Central memory CD8-positive, alpha-beta T cell (primary cell): ENCODE measurements at regions not wholly inside any gene's neighbourhood (a gene's known extent, or its start where the extent isn't known, plus 50 kb on each side); places are given as distances from the start of the nearest gene placed in this dataset.

Experiments
- ATAC-seq: fragments of 150-1000 bp; cut with Tn5 transposase; replicated peaks from 2 replicates; pipeline ENCODE4 v1.10.0; 2022; ENCODE audit warnings: mild to moderate bottlenecking, moderate FRiP score, moderate number of reproducible peaks; ENCODE audit not compliant: poor library complexity, severe bottlenecking; ENCODE audit errors: extremely low read depth
- DNase-seq, 2 donors: peaks; one replicate each; pipeline ENCODE4 v3.0.0; 2021; ENCODE audit warnings: low spot score in 2 of 2
- H3K27ac Mint-ChIP-seq: one replicate; pipeline ENCODE4 v1.8.0; 2022; ENCODE audit warnings: low read depth, mild to moderate bottlenecking, moderate library complexity, mixed read lengths
- H3K27me3 Mint-ChIP-seq: one replicate; pipeline ENCODE4 v1.8.0; 2022; ENCODE audit warnings: mixed read lengths
- H3K36me3 Mint-ChIP-seq: one replicate; pipeline ENCODE4 v1.8.0; 2022; ENCODE audit warnings: mild to moderate bottlenecking, moderate library complexity, mixed read lengths; ENCODE audit not compliant: insufficient read depth
- H3K4me1 Mint-ChIP-seq: one replicate; pipeline ENCODE4 v1.8.0; 2022; ENCODE audit warnings: mixed read lengths
- H3K4me3 Mint-ChIP-seq: one replicate; pipeline ENCODE4 v1.8.0; 2022; ENCODE audit warnings: mild to moderate bottlenecking, moderate library complexity, mixed read lengths
- H3K9me3 Mint-ChIP-seq: one replicate; pipeline ENCODE4 v1.8.0; 2022; ENCODE audit warnings: mixed read lengths

GRCh38 chr3:76733073-76733759 lies 306.7 kb upstream of the ROBO2 start:
- Mint-ChIP-seq H3K27ac (no peak overlapping the region), H3K27me3 (no peaks in the 10 kb centered on the region), H3K4me1 (no peaks in the 10 kb centered on the region), H3K9me3 (peaks cover 23% of the 10 kb centered on the region), H3K4me3 (no peak overlapping the region), H3K36me3 (no peaks in the 10 kb centered on the region)
- ATAC-seq (no peak), DNase-seq (no peak)

- ATAC-seq (no peak), DNase-seq (no peak)
- Mint-ChIP-seq H3K27me3 (no peaks in the 10 kb centered on the region), H3K9me3 (peaks cover 31% of the 10 kb centered on the region), H3K36me3 (no peaks in the 10 kb centered on the region), H3K27ac (no peak overlapping the region), H3K4me3 (no peak overlapping the region), H3K4me1 (no peaks in the 10 kb centered on the region)
These were observed 304.7 kb upstream of the ROBO2 start for GRCh38 chr3:76735152-76735551.

GRCh38 chr3:76753599-76753998 lies 286.3 kb upstream of the ROBO2 start:
- no peak for ATAC-seq
- DNase-seq, result no peak
- H3K4me1 Mint-ChIP-seq, result no peaks in the 10 kb centered on the region
- peaks cover 5% of the 10 kb centered on the region for H3K9me3 Mint-ChIP-seq
- H3K27ac Mint-ChIP-seq, result no peak overlapping the region
- no peak overlapping the region for H3K4me3 Mint-ChIP-seq
- H3K27me3 Mint-ChIP-seq, result no peaks in the 10 kb centered on the region
- no peaks in the 10 kb centered on the region for H3K36me3 Mint-ChIP-seq

GRCh38 chr3:76754247-76754646 lies 285.7 kb upstream of the ROBO2 start:
- no peaks in the 10 kb centered on the region for H3K27me3 Mint-ChIP-seq
- peaks cover 5% of the 10 kb centered on the region for H3K9me3 Mint-ChIP-seq
- H3K4me3 Mint-ChIP-seq, result no peak overlapping the region
- DNase-seq (no peak), ATAC-seq (no peak)
- H3K27ac Mint-ChIP-seq, result no peak overlapping the region
- no peaks in the 10 kb centered on the region for H3K4me1 Mint-ChIP-seq
- no peaks in the 10 kb centered on the region for H3K36me3 Mint-ChIP-seq

GRCh38 chr3:76756577-76756976 lies 283.3 kb upstream of the ROBO2 start:
- H3K36me3 Mint-ChIP-seq, result no peaks in the 10 kb centered on the region

GRCh38 chr3:76760336-76760735 lies 279.6 kb upstream of the ROBO2 start:
- no peaks in the 10 kb centered on the region for H3K36me3 Mint-ChIP-seq
- H3K27me3 Mint-ChIP-seq, result no peaks in the 10 kb centered on the region
- no peaks in the 10 kb centered on the region for H3K4me1 Mint-ChIP-seq
- ATAC-seq (no peak), DNase-seq (no peak)
- no peak overlapping the region for H3K27ac Mint-ChIP-seq
- H3K4me3 Mint-ChIP-seq, result no peak overlapping the region
- peaks cover 5% of the 10 kb centered on the region for H3K9me3 Mint-ChIP-seq

More at GRCh38 chr3:76756577-76756976, 283.3 kb upstream of the ROBO2 start:
- Mint-ChIP-seq H3K4me1 (no peaks in the 10 kb centered on the region), H3K27ac (no peak overlapping the region), H3K4me3 (no peak overlapping the region), H3K27me3 (no peaks in the 10 kb centered on the region), H3K9me3 (peaks cover 5% of the 10 kb centered on the region)
- no peak for DNase-seq
- ATAC-seq, result no peak

GRCh38 chr3:76765511-76765910 lies 274.4 kb upstream of the ROBO2 start:
- no peak for ATAC-seq

GRCh38 chr3:76768912-76769311 lies 271.0 kb upstream of the ROBO2 start:
- Mint-ChIP-seq H3K27me3 (no peaks in the 10 kb centered on the region), H3K4me1 (no peaks in the 10 kb centered on the region), H3K9me3 (peaks cover 28% of the 10 kb centered on the region), H3K27ac (no peak overlapping the region), H3K36me3 (no peaks in the 10 kb centered on the region), H3K4me3 (no peak overlapping the region)
- ATAC-seq, result no peak
- DNase-seq, result no peak

More at GRCh38 chr3:76765511-76765910, 274.4 kb upstream of the ROBO2 start:
- Mint-ChIP-seq H3K4me1 (no peaks in the 10 kb centered on the region), H3K27me3 (no peaks in the 10 kb centered on the region), H3K4me3 (no peak overlapping the region), H3K36me3 (no peaks in the 10 kb centered on the region), H3K27ac (no peak overlapping the region), H3K9me3 (peaks cover 16% of the 10 kb centered on the region)
- no peak for DNase-seq

- Mint-ChIP-seq H3K36me3 (no peaks in the 10 kb centered on the region), H3K27ac (no peak overlapping the region), H3K4me3 (no peak overlapping the region), H3K4me1 (no peaks in the 10 kb centered on the region), H3K9me3 (peaks cover 12% of the 10 kb centered on the region), H3K27me3 (no peaks in the 10 kb centered on the region)
- no peak for DNase-seq
- no peak for ATAC-seq
These were observed 263.0 kb upstream of the ROBO2 start for GRCh38 chr3:76776927-76777326.

- H3K4me3 Mint-ChIP-seq, result no peak overlapping the region
- H3K27ac Mint-ChIP-seq, result no peak overlapping the region
- DNase-seq (no peak), ATAC-seq (no peak)
- peaks cover 30% of the 10 kb centered on the region for H3K9me3 Mint-ChIP-seq
- H3K36me3 Mint-ChIP-seq, result no peaks in the 10 kb centered on the region
- H3K4me1 Mint-ChIP-seq, result no peaks in the 10 kb centered on the region
- H3K27me3 Mint-ChIP-seq, result no peaks in the 10 kb centered on the region
These were observed 251.7 kb upstream of the ROBO2 start for GRCh38 chr3:76788206-76788605.

GRCh38 chr3:76789237-76789636 lies 250.7 kb upstream of the ROBO2 start:
- DNase-seq (no peak), ATAC-seq (no peak)
- Mint-ChIP-seq H3K9me3 (peaks cover 33% of the 10 kb centered on the region), H3K4me1 (no peaks in the 10 kb centered on the region), H3K36me3 (no peaks in the 10 kb centered on the region), H3K27me3 (no peaks in the 10 kb centered on the region), H3K4me3 (no peak overlapping the region), H3K27ac (no peak overlapping the region)

- ATAC-seq (no peak), DNase-seq (no peak)
- Mint-ChIP-seq H3K36me3 (no peaks in the 10 kb centered on the region), H3K9me3 (peaks cover 32% of the 10 kb centered on the region), H3K4me1 (no peaks in the 10 kb centered on the region), H3K27me3 (no peaks in the 10 kb centered on the region), H3K4me3 (no peak overlapping the region), H3K27ac (no peak overlapping the region)
These were observed 228.5 kb upstream of the ROBO2 start for GRCh38 chr3:76811418-76811817.

- DNase-seq (no peak), ATAC-seq (no peak)
- H3K36me3 Mint-ChIP-seq, result no peaks in the 10 kb centered on the region
- no peak overlapping the region for H3K4me3 Mint-ChIP-seq
- H3K9me3 Mint-ChIP-seq, result peaks cover 30% of the 10 kb centered on the region
- H3K27ac Mint-ChIP-seq, result no peak overlapping the region
- H3K27me3 Mint-ChIP-seq, result no peaks in the 10 kb centered on the region
- no peaks in the 10 kb centered on the region for H3K4me1 Mint-ChIP-seq
These were observed 227.2 kb upstream of the ROBO2 start for GRCh38 chr3:76812649-76813242.
